Esophagus squamous epithelium (tissue), 5 donors: ENCODE measurements at regions not wholly inside any gene's neighbourhood (a gene's known extent, or its start where the extent isn't known, plus 50 kb on each side); places are given as distances from the start of the nearest gene placed in this dataset.

Source experiments
- DNase-seq: peaks from one replicate; lab custom pipeline; 2025; lab: John Stamatoyannopoulos, UW
- H3K27ac ChIP-seq, 4 donors: fragments of 200-600 bp; sonication (generic); one replicate each; pipeline ENCODE4 v1.5.1; 2016 to 2019; ENCODE audit warnings: mild to moderate bottlenecking in 1 of 4
- H3K27me3 ChIP-seq, 4 donors: fragments of 200-600 bp; sonication (generic); 1 replicate in 3 of 4; 2 replicates in 1 of 4; pipeline versions ENCODE4 v1.5.1 to v1.6.0; 2017 to 2021; ENCODE audit warnings: antibody characterized with exemption in 1 of 4
- H3K36me3 ChIP-seq, 3 donors: fragments of 200-600 bp; sonication (generic); one replicate each; pipeline ENCODE4 v1.5.1; 2016 to 2019
- H3K4me1 ChIP-seq, 3 donors: fragments of 200-600 bp; sonication (generic); one replicate each; pipeline ENCODE4 v1.5.1; 2017 to 2019
- H3K4me3 ChIP-seq, 4 donors: fragments of 200-600 bp; sonication (generic); 1 replicate in 3 of 4; 2 replicates in 1 of 4; pipeline ENCODE4 v1.5.1; 2016 to 2019; ENCODE audit warnings: mild to moderate bottlenecking in 2 of 4, moderate library complexity in 1 of 4
- H3K9me3 ChIP-seq, 3 donors: fragments of 200-600 bp; sonication (generic); one replicate each; pipeline ENCODE4 v1.5.1; 2016 to 2019
- CTCF ChIP-seq, 6 experiments: fragments of 450-650 bp in 4 of 6; fragments of 200-600 bp in 2 of 6; sonication (generic) in 2 of 6; IDR thresholded peaks; one replicate each; pipeline ENCODE4 v1.5.1; 2016 to 2019; ENCODE audit warnings: antibody characterized with exemption in 6 of 6, mild to moderate bottlenecking in 4 of 6, moderate library complexity in 4 of 6
- POLR2A ChIP-seq, 4 donors: fragments of 450-650 bp; IDR thresholded peaks; one replicate each; pipeline ENCODE4 v1.6.1; 2017; ENCODE audit warnings: antibody characterized with exemption in 4 of 4, mild to moderate bottlenecking in 4 of 4, moderate library complexity in 3 of 4
- WGBS, 2 donors: methylation state at CpG; one replicate each; pipeline ENCODE4 v1.1.5; 2018; 5-methylcytosine and 5-hydroxymethylcytosine counted together
- intact Hi-C: fragments of 100-400 bp; cut with DNase I; formaldehyde crosslinking; loops from one replicate; pipeline ENCODE4 v1.15.0; 2022
- donor health status: DM: yes; HTN: yes; CAD: no.

- TF ChIP-seq CTCF (IDR thresholded peaks at IDR 0.05) (no peak), POLR2A (IDR thresholded peaks at IDR 0.05) (no peak)
- H3K27ac ChIP-seq: no peak overlapping the region
- H3K27me3 ChIP-seq: no peaks in the 10 kb centered on the region
- WGBS, 2 donors: 55 to 60% methylated on average over 3 of the region's 3 CpGs
- no peak overlapping the region for H3K4me3 ChIP-seq
- H3K4me1 ChIP-seq: no peaks in the 10 kb centered on the region
- no peak for DNase-seq
- H3K36me3 ChIP-seq: no peaks in the 10 kb centered on the region
- intact Hi-C loops: no loop called here
- H3K9me3 ChIP-seq: no peaks in the 10 kb centered on the region
Measured at GRCh38 chr10:1954300-1954699, 217.0 kb upstream of the ADARB2 start.

- no peaks in the 10 kb centered on the region for H3K4me1 ChIP-seq
- H3K36me3 ChIP-seq: no peaks in the 10 kb centered on the region
- H3K27ac ChIP-seq: no peak overlapping the region
- no peak overlapping the region for H3K4me3 ChIP-seq
- TF ChIP-seq POLR2A (IDR thresholded peaks at IDR 0.05) (no peak), CTCF (IDR thresholded peaks at IDR 0.05) (no peak)
- no peaks in the 10 kb centered on the region for H3K9me3 ChIP-seq
- no peak for DNase-seq
- intact Hi-C loops: no loop called here
- 94 to 96% methylated on average over 36 to 44 of the region's 55 CpGs for WGBS, 2 donors
- H3K27me3 ChIP-seq: no peaks in the 10 kb centered on the region
Measured at GRCh38 chr10:1952126-1953095, 215.1 kb upstream of the ADARB2 start.

GRCh38 chr10:1950803-1951495 is 213.6 kb upstream of the ADARB2 start:
- Histone ChIP-seq H3K4me3 (no peak overlapping the region), H3K36me3 (no peaks in the 10 kb centered on the region), H3K27me3 (no peaks in the 10 kb centered on the region), H3K9me3 (no peaks in the 10 kb centered on the region), H3K27ac (no peak overlapping the region), H3K4me1 (no peaks in the 10 kb centered on the region)
- DNase-seq: no peak
- 72 to 75% methylated on average over 7 of the region's 7 CpGs for WGBS, 2 donors
- intact Hi-C loops: no loop called here
- no peak for TF ChIP-seq CTCF (IDR thresholded peaks at IDR 0.05)
- no peak for TF ChIP-seq POLR2A (IDR thresholded peaks at IDR 0.05)

- no peaks in the 10 kb centered on the region for H3K9me3 ChIP-seq
- no peak overlapping the region for H3K27ac ChIP-seq
- WGBS, 2 donors: 78 to 80% methylated on average over 4 of the region's 4 CpGs
- no peak for TF ChIP-seq CTCF (IDR thresholded peaks at IDR 0.05)
- intact Hi-C loops: no loop called here
- no peak overlapping the region for H3K4me3 ChIP-seq
- H3K36me3 ChIP-seq: no peaks in the 10 kb centered on the region
- H3K4me1 ChIP-seq: no peaks in the 10 kb centered on the region
- no peaks in the 10 kb centered on the region for H3K27me3 ChIP-seq
- no peak for DNase-seq
Measured at GRCh38 chr10:1947464-1948003, 210.2 kb upstream of the ADARB2 start.

GRCh38 chr10:1944487-1944886 is 207.2 kb upstream of the ADARB2 start:
- Histone ChIP-seq H3K36me3 (no peaks in the 10 kb centered on the region), H3K4me3 (no peak overlapping the region), H3K9me3 (no peaks in the 10 kb centered on the region), H3K27me3 (no peaks in the 10 kb centered on the region), H3K27ac (no peak overlapping the region), H3K4me1 (no peaks in the 10 kb centered on the region)
- intact Hi-C loops: no loop called here
- no peak for DNase-seq
- TF ChIP-seq POLR2A (IDR thresholded peaks at IDR 0.05): no peak
- TF ChIP-seq CTCF (IDR thresholded peaks at IDR 0.05): no peak
- WGBS, 2 donors: 89 to 91% methylated on average over 9 to 10 of the region's 11 CpGs
